T-helper 2 cell treated with Interferon-gamma antibody and Interleukin-4, amounts not matched to agents 100 ng/mL and 5 ng/mL, for 36 hours (primary cell): ENCODE measurements at regions not wholly inside any gene's neighbourhood (a gene's known extent, or its start where the extent isn't known, plus 50 kb on each side); places are given as distances from the start of the nearest gene placed in this dataset.

Experiments used
- intact Hi-C: fragments of 100-400 bp; cut with micrococcal nuclease; formaldehyde crosslinking; loops from one replicate; pipeline ENCODE4 v1.15.1; 2023

GRCh38 chr12:125418902-125419564 is 353.8 kb downstream of the AACS start:
- intact Hi-C loops: no loop called here

DNA sequence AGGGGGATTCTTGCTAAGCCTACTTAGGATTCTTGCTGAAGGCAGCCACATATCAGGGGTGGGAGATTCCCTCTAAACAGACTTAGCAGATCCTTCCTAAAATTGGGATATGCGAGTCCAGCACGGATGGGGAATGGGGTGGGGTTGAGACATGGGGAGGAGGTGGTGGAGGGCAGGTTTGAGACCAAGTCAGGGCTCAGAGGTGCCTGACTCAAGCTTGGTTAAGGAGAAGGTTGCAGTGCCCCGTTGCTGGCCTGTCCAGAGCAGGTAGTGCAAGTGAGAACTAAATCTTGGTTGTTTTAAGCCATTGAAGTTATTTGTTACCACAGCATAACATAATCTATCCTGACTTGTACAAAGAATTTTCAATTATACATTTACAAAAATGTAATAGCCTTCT is 359.7 kb downstream of the AACS start:
- intact Hi-C loops: no loop called here

- intact Hi-C loops: no loop called here
These were observed 366.3 kb downstream of the AACS start for GRCh38 chr12:125431516-125431915.

DNA sequence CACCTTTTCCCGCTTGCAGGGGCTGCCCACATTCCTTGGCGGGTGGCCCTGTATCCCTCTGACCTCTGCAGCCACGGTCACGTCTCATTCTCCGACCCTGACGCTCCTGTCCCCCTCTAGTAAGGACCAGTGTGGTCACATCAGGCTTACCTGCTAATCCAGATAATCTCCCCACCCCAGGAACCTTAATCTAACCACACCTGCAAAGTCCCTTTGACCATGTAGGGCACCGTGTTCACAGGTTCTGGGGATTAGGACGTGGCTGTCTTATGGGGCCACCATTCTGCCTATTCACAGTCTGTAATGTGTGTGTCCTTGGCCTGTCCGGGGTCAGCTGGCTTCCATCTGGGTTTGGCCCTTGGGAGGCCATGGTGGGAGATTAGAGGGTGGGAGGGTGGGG is 368.9 kb downstream of the AACS start:
- intact Hi-C loops: no loop called here

DNA sequence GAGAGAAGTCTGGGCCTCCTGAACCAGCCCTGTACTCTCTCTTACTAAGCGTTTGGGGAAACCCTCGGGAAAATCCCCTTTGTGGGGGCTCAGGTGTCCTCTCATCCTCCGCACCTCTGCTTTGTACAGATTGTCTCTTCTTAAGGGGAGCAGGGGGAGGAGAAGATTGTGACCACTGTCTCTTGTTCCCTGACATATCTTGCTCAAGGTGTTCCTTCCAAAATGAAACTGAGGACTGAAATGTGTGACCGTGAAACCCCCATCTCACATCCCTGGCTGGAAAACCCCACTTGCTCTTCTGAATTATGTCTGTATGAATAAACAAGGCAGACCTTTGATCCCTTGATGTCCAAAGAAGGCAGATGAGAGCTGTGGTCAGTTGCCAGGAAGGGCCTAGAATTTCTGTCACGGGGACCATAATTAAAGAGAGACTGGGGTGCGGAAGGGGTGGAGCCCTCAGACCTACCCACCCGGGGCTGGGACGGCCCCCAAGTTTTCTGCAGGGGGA is 369.8 kb downstream of the AACS start:
- intact Hi-C loops: no loop called here

DNA sequence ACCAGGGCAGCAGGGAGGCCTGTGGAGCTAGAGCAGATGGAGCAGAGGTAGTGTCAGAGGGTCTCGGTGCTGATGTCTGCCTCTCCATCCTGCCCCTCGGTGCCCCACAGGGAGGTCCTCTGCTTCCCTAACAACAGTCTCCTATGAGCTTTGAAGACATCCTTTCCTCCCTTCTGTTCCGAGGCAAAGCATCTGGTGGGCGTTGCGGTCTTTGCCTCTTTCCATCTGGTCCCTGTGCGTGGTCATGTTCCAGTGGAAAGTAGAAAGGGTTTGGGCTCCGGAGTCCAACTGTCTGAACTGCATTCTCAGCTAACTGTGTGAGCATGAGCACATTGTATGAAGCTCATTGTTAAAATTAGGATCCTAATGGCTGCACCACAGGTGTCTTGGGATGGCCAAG is 370.6 kb downstream of the AACS start:
- intact Hi-C loops: no loop called here

GRCh38 chr12:125436686-125437085 is 371.5 kb downstream of the AACS start:
- intact Hi-C loops: no loop called here

DNA sequence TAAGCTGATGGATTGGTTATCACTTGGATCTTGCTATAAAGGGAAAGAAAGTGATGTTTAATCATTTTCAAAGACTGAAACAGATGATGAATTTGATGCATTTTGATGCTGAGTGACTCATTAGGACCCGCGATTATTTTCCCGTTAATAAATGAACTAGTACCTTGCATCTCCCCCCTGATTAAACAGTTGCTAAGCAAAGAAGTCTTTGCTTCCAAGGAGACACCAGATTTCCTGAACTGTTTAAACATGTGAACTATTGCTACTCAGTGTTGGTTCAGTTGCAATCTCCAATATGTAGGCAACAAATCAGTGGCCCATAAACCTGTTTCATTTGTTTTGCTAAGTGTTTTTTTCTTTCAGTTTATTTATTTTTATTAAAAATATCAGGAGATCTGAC is 375.2 kb downstream of the AACS start:
- intact Hi-C loops: no loop called here

- intact Hi-C loops: no loop called here
These were observed 378.1 kb downstream of the AACS start for GRCh38 chr12:125443341-125443740.

GRCh38 chr12:125451408-125451807 is 386.2 kb downstream of the AACS start:
- intact Hi-C loops: no loop called here

DNA sequence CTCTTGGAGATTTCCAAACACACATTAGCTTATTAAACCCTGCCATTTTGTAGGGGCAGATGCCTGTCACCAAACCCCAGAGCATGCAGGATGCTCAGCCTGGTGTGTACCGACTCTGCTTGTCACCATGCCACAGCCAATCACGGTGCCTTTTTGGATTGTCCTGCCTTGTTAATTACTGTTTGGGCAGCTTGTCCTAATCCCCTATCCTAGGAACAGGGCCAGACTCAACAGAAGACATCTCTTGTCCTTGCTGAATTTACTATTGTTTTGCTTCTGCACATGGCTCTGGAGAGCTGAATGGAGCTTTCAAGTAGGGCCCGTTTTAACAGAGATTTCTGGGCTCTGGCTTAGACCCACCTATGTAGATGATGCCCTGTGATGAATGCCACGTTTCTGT is 388.5 kb downstream of the AACS start:
- intact Hi-C loops: no loop called here

DNA sequence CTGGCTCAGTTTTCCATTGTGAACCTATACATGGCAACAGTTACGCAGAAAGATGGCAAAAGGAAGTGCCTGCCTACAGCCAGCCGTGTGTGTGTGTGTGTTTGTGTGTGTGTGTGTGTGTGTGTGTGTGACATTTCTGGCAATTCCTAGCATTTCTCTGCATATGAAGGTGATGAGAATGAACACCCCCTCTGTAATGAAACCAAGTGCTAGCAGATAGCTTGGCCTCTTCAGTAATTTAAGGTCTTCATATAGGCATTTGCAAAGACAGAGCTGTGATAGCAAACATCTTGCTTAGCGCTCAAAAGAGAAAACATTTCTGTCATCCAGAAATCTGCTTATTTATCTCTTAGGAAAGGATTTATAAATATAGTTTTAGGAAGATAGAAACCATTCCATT is 389.1 kb downstream of the AACS start:
- intact Hi-C loops: no loop called here

DNA sequence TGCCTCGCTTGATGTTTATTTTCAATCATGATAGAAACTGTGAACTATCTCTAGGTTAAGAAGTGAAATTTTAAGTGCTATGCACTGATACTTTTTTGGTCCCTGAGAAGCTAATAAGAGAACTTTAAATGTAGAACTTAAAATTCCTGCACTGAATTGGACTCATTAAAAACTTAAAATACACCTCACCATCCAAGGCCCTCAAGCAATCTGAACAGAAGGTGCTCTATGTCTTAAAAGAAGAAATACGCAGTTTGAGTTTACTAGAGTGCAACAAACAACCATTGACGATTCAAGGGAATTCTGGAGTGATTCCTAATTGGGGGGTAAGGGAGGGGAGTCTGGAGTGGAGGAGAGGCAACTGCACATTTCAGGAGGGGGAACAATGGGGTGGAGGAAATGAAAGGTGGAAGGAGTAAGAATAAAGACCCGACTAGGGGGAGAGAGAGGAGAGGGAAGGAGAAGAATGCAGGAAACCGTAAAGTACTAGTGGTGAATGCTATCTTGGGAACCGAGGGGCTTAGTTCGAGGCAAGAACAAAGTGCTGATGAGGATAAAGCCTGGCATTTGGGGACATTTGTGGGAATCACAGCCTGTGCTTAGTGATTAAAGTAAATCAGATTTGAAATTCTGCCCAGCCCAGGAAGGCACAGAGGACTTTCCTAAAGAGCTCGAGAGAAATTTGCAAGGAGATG is 389.7 kb downstream of the AACS start:
- intact Hi-C loops: no loop called here

DNA sequence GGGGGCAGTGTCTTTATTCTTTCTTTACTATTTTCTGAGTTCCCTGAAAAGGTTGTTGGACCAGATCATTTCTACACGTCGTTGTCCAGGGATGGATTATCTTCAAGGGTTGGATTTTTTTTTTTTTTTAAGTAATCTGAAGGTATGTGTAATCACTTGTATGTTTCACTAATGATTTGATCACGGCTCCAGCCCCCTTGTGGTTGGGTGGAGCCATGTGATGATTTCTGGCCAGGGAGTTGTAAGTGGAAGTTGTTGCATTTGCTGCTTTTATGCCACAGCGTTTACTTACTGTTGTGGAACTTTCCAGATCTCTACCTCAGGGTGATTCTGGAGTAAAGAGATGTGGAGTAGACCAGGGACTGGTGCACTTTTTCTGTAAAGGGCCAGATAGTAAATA is 390.3 kb downstream of the AACS start:
- intact Hi-C loops: no loop called here

- intact Hi-C loops: no loop called here
These were observed 393.5 kb downstream of the AACS start for GRCh38 chr12:125458552-125459268.

GRCh38 chr12:125461831-125462230 is 396.6 kb downstream of the AACS start:
- intact Hi-C loops: no loop called here

GRCh38 chr12:125463386-125463785 is 398.2 kb downstream of the AACS start:
- intact Hi-C loops: no loop called here

GRCh38 chr12:125467363-125467762 is 402.1 kb downstream of the AACS start:
- intact Hi-C loops: no loop called here

DNA sequence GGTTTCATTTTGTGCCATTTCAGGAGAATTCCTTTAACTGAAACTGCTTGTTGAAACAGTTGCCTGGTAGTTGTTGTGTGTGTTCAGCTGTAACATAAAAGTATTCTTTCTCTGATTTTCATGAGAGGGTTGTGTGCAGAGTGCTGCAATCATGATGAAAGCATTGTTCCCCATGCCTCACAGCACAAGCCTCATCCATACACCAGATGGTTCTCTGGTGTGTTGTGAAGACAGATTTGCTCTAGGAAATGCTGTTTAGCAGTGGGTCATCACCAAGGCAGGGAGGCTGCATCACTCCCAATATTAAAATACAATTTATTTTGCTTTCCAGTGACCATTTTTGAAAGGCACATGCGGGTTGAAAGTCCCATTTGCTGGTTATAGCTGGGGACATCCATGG is 404.4 kb downstream of the AACS start:
- intact Hi-C loops: no loop called here

DNA sequence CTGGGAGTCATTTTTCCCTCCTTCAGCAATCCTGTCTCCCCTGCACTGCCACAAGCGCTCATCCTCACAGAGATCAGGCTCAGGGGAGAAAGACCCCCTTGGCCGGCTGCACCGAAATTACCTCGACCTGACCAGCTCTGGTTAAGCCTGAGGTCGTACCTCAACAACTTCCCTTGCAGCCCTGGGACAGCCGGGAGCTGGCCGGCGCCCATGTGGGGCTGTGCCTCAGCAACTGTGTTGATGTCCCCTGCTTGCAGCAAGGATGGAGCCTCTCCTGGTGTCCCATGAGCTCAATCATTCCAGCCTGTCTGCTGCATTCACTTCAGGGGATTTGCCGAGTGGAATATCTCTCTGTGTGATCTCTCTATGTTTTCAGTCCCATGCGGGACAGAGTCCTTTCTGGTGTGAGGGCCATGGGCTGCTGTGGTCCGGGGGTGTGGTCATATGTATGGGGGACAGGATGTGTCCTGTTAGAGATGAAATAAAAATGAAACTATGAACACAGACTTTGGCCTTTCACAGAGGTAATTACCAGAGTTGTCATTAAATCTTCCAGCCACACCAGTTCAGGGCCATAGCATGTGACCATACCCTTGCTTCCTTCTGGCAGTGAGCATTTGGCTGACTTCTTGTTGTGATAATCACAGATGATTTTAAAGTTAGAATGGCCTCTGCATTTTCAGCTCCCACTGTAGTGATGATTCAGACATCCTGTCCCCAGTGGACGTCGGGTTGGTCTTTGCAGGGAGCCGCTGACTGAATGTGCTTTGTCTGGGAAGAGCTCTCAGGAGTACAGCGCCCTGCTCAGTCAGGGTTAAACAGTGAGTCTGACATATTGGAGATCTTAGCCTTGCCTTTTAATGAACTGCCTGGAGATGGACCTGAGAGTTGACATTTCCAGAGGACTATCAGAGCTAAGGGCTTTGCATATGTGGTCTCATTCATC is 405.9 kb downstream of the AACS start:
- intact Hi-C loops: no loop called here

DNA sequence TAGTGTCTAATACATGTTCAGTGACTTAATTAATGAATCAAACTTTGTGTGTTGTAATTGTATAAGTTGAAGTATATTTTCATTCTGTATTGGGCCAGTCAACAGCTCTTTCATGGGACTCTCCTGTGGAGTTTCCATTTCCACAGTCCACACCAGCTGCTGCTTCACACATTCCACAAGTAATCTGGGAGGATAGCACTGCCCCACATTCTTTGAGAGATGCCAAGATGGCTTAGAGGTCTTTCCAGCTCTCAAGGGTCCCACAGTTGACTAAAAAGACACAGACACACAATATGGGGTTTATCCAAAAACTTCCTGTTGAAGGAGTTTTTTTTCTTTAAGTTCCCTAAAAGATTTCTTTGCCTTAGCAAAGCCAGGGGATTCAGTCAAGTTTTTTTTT is 408.3 kb downstream of the AACS start:
- intact Hi-C loops: no loop called here
